ENCODE measurements at regions not wholly inside any gene's neighbourhood (a gene's known extent, or its start where the extent isn't known, plus 50 kb on each side); places are given as distances from the start of the nearest gene placed in this dataset.

DNA sequence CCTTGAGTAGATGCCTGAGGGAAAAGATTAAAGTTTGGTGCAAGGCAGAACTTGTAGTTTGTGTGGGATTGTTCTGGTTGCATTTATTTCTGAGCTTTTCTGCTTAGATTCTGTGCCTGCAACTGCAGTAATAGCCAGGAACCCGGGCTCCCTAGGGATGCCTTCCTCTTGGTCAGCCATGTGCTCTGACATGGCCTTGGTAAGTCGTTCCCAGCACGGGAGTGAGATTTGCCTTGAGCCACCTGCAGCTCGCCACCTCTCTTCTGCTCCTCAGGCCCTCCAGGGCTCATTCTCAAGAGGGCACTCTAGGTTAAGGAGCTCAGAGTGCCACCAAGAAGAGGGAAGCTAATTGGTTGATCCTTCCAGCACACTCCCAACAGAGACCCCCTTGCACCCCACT is 350.6 kb upstream of the MKI67 start:
- 5% methylated on average over 3 of the region's 4 CpGs for WGBS (ENCODE audit: low lambda C conversion rate)
- no peak for FAIRE-seq
- H2AFZ ChIP-seq (ENCODE audit: low read length), result no peak overlapping the region
- no peaks in the 10 kb centered on the region for H3K79me2 ChIP-seq (ENCODE audit: insufficient read depth, low read length)
- no peaks in the 10 kb centered on the region for H4K20me1 ChIP-seq (ENCODE audit: insufficient read depth, low read length)
- no peak overlapping the region for H3K4me2 ChIP-seq (ENCODE audit: low read depth, low read length)
- in situ Hi-C loops (cut with HindIII; ENCODE audit: extremely low pct_ligation_motif_present, low pct_unique_long_range_greater_than_20kb) (no loop called here), intact Hi-C loops (cut with micrococcal nuclease; ENCODE audit: unreplicated experiment) (no loop called here)
- peaks cover 3 to 18% of the 10 kb centered on the region in 2 experiments; a peak in 3 of 5 replicates for H3K27me3 ChIP-seq (ENCODE audit: control insufficient read depth in 1 of 2, insufficient read depth in 2 of 2, low read length in 2 of 2)
- ChIA-PET CTCF (ENCODE audit: low intra/inter-chr PET ratio, low total read pairs) (no interaction called here), POLR2A (no interaction called here)
- BruUV-seq (replicated peaks), result no TSS peak
- H3K27ac ChIP-seq (ENCODE audit: extremely low read length, insufficient read depth, low read length), result no peak overlapping the region
- H3K4me1 ChIP-seq (ENCODE audit: insufficient read depth, low read length), result no peaks in the 10 kb centered on the region
- DNase-seq (ENCODE audit: low spot score), result no peak
- H3K4me3 ChIP-seq (replicated peaks in 1 of 3; ENCODE audit: insufficient read depth in 1 of 3, low read depth in 2 of 3, low read length in 3 of 3), result no peak overlapping the region
- no peak overlapping the region for H3K9ac ChIP-seq (ENCODE audit: insufficient read depth, low read depth, low read length)
- H3K36me3 ChIP-seq (replicated peaks in 1 of 2; ENCODE audit: control insufficient read depth in 1 of 2, insufficient read depth in 2 of 2, low read length in 2 of 2), result no peaks in the 10 kb centered on the region
- no peaks in the 10 kb centered on the region for H3K9me3 ChIP-seq (ENCODE audit: low read length)
- ATAC-seq, result no peak
- TF ChIP-seq, protein P1, sequence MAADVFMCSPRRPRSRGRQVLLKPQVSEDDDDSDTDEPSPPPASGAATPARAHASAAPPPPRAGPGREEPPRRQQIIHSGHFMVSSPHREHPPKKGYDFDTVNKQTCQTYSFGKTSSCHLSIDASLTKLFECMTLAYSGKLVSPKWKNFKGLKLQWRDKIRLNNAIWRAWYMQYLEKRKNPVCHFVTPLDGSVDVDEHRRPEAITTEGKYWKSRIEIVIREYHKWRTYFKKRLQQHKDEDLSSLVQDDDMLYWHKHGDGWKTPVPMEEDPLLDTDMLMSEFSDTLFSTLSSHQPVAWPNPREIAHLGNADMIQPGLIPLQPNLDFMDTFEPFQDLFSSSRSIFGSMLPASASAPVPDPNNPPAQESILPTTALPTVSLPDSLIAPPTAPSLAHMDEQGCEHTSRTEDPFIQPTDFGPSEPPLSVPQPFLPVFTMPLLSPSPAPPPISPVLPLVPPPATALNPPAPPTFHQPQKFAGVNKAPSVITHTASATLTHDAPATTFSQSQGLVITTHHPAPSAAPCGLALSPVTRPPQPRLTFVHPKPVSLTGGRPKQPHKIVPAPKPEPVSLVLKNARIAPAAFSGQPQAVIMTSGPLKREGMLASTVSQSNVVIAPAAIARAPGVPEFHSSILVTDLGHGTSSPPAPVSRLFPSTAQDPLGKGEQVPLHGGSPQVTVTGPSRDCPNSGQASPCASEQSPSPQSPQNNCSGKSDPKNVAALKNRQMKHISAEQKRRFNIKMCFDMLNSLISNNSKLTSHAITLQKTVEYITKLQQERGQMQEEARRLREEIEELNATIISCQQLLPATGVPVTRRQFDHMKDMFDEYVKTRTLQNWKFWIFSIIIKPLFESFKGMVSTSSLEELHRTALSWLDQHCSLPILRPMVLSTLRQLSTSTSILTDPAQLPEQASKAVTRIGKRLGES (CRISPR knock-in tag; IDR thresholded peaks at IDR 0.05; ENCODE audit: borderline replicate concordance), result no peak
- TF ChIP-seq, protein P2, sequence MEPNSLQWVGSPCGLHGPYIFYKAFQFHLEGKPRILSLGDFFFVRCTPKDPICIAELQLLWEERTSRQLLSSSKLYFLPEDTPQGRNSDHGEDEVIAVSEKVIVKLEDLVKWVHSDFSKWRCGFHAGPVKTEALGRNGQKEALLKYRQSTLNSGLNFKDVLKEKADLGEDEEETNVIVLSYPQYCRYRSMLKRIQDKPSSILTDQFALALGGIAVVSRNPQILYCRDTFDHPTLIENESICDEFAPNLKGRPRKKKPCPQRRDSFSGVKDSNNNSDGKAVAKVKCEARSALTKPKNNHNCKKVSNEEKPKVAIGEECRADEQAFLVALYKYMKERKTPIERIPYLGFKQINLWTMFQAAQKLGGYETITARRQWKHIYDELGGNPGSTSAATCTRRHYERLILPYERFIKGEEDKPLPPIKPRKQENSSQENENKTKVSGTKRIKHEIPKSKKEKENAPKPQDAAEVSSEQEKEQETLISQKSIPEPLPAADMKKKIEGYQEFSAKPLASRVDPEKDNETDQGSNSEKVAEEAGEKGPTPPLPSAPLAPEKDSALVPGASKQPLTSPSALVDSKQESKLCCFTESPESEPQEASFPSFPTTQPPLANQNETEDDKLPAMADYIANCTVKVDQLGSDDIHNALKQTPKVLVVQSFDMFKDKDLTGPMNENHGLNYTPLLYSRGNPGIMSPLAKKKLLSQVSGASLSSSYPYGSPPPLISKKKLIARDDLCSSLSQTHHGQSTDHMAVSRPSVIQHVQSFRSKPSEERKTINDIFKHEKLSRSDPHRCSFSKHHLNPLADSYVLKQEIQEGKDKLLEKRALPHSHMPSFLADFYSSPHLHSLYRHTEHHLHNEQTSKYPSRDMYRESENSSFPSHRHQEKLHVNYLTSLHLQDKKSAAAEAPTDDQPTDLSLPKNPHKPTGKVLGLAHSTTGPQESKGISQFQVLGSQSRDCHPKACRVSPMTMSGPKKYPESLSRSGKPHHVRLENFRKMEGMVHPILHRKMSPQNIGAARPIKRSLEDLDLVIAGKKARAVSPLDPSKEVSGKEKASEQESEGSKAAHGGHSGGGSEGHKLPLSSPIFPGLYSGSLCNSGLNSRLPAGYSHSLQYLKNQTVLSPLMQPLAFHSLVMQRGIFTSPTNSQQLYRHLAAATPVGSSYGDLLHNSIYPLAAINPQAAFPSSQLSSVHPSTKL (CRISPR knock-in tag; IDR thresholded peaks at IDR 0.05), result no peak
- no peak for TF ChIP-seq ZNF788 (CRISPR knock-in tag; IDR thresholded peaks at IDR 0.05; ENCODE audit: borderline replicate concordance)
- TF ChIP-seq CHCHD3 (CRISPR knock-in tag; IDR thresholded peaks at IDR 0.05), result no peak
- no peak for TF ChIP-seq FOSL1 (CRISPR knock-in tag; IDR thresholded peaks at IDR 0.05; ENCODE audit: borderline replicate concordance)
- no peak for TF ChIP-seq MAFF (IDR thresholded peaks at IDR 0.05; ENCODE audit: low read depth, low read length)
- TF ChIP-seq, protein P3, sequence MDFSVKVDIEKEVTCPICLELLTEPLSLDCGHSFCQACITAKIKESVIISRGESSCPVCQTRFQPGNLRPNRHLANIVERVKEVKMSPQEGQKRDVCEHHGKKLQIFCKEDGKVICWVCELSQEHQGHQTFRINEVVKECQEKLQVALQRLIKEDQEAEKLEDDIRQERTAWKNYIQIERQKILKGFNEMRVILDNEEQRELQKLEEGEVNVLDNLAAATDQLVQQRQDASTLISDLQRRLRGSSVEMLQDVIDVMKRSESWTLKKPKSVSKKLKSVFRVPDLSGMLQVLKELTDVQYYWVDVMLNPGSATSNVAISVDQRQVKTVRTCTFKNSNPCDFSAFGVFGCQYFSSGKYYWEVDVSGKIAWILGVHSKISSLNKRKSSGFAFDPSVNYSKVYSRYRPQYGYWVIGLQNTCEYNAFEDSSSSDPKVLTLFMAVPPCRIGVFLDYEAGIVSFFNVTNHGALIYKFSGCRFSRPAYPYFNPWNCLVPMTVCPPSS (IDR thresholded peaks at IDR 0.05), result no peak
- no peak for TF ChIP-seq SETDB1 (CRISPR knock-in tag; IDR thresholded peaks at IDR 0.05; ENCODE audit: borderline replicate concordance)
- TF ChIP-seq NR2F2 (IDR thresholded peaks at IDR 0.05; ENCODE audit: borderline replicate concordance, low read depth), result no peak
- TF ChIP-seq, protein P4, sequence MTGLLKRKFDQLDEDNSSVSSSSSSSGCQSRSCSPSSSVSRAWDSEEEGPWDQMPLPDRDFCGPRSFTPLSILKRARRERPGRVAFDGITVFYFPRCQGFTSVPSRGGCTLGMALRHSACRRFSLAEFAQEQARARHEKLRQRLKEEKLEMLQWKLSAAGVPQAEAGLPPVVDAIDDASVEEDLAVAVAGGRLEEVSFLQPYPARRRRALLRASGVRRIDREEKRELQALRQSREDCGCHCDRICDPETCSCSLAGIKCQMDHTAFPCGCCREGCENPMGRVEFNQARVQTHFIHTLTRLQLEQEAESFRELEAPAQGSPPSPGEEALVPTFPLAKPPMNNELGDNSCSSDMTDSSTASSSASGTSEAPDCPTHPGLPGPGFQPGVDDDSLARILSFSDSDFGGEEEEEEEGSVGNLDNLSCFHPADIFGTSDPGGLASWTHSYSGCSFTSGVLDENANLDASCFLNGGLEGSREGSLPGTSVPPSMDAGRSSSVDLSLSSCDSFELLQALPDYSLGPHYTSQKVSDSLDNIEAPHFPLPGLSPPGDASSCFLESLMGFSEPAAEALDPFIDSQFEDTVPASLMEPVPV (CRISPR knock-in tag; IDR thresholded peaks at IDR 0.05), result no peak
- no peak for TF ChIP-seq PCBP1 (IDR thresholded peaks at IDR 0.05; ENCODE audit: borderline replicate concordance, low read depth, low read length)
- TF ChIP-seq, protein P5, sequence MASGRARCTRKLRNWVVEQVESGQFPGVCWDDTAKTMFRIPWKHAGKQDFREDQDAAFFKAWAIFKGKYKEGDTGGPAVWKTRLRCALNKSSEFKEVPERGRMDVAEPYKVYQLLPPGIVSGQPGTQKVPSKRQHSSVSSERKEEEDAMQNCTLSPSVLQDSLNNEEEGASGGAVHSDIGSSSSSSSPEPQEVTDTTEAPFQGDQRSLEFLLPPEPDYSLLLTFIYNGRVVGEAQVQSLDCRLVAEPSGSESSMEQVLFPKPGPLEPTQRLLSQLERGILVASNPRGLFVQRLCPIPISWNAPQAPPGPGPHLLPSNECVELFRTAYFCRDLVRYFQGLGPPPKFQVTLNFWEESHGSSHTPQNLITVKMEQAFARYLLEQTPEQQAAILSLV (CRISPR knock-in tag; IDR thresholded peaks at IDR 0.05; ENCODE audit: borderline replicate concordance), result no peak
- no peak for TF ChIP-seq NR3C1 (CRISPR knock-in tag; IDR thresholded peaks at IDR 0.05)
- no peak for TF ChIP-seq ZNF781 (CRISPR knock-in tag; IDR thresholded peaks at IDR 0.05; ENCODE audit: borderline replicate concordance, not compliant biosample characterization)
- no peak for TF ChIP-seq ZMAT3 (CRISPR knock-in tag; conservative IDR thresholded peaks at IDR 0.05)

Data from HepG2 (cell line).